ENCODE measurements at regions not wholly inside any gene's neighbourhood (a gene's known extent, or its start where the extent isn't known, plus 50 kb on each side); places are given as distances from the start of the nearest gene placed in this dataset.

- BruUV-seq (replicated peaks): no TSS peak
Measured at GRCh38 chr2:161481619-161482018, 65.5 kb downstream of the TBR1 start.

GRCh38 chr2:161484061-161484460, 68.0 kb downstream of the TBR1 start:
- Histone ChIP-seq H3K9ac (replicated peaks; ENCODE audit: extremely low read depth, insufficient read depth, low read length) (no peak overlapping the region), H3K79me2 (ENCODE audit: control insufficient read depth, insufficient read depth, low read length) (no peaks in the 10 kb centered on the region), H4K20me1 (replicated peaks; ENCODE audit: control insufficient read depth, extremely low read depth, insufficient read depth, low read length) (no peaks in the 10 kb centered on the region), H2AFZ (ENCODE audit: low read depth, low read length) (no peak overlapping the region), H3K9me3 (replicated peaks; ENCODE audit: control insufficient read depth, insufficient read depth, low read length) (no peaks in the 10 kb centered on the region), H3K36me3 (ENCODE audit: control insufficient read depth in 2 of 2, extremely low read depth in 1 of 2, insufficient read depth in 2 of 2, low read length in 2 of 2) (no peaks in the 10 kb centered on the region), H3K4me1 (ENCODE audit: control insufficient read depth, extremely low read depth, insufficient read depth, low read length) (no peaks in the 10 kb centered on the region), H3K27ac (ENCODE audit: insufficient read depth, low read depth, low read length) (no peak overlapping the region), H3K27me3 (ENCODE audit: control insufficient read depth in 2 of 2, insufficient read depth in 2 of 2, low read length in 2 of 2) (no peaks in the 10 kb centered on the region), H3K4me2 (ENCODE audit: insufficient read depth, low read length) (no peak overlapping the region), H3K4me3 (replicated peaks in 1 of 3; ENCODE audit: insufficient read depth in 1 of 3, low read depth in 1 of 3, low read length in 3 of 3) (no peak overlapping the region), H3K9me1 (replicated peaks; ENCODE audit: control insufficient read depth, extremely low read depth, insufficient read depth, low read length) (no peaks in the 10 kb centered on the region)
- BruUV-seq (replicated peaks): no TSS peak
- intact Hi-C loops (cut with micrococcal nuclease) (no loop called here), dilution Hi-C loops (cut with MboI; ENCODE audit: extremely low pct_ligation_motif_present, low sequenced_read_pairs) (no loop called here)
- POLR2A ChIA-PET: no interaction called here
- no peak for TF ChIP-seq EZH2 (IDR thresholded peaks at IDR 0.05; ENCODE audit: borderline replicate concordance, low read depth, low read length, severe bottlenecking)
- TF ChIP-seq MYC (IDR thresholded peaks at IDR 0.05; ENCODE audit: low read depth, low read length): no peak
- no peak for TF ChIP-seq GATA2 (IDR thresholded peaks at IDR 0.05; ENCODE audit: insufficient read depth, insufficient read length, low read depth, low read length)
- no peak for TF ChIP-seq POLR2A (IDR thresholded peaks at IDR 0.05; ENCODE audit: low read depth, low read length)
- no peak for TF ChIP-seq POLR2AphosphoS5 (IDR thresholded peaks at IDR 0.05; ENCODE audit: insufficient read depth, low read depth, low read length)
- no peak for TF ChIP-seq MAX (IDR thresholded peaks at IDR 0.05; ENCODE audit: insufficient read depth, insufficient read length)
- no peak for TF ChIP-seq FOS (IDR thresholded peaks at IDR 0.05; ENCODE audit: borderline replicate concordance, insufficient read depth, low read length)
- no peak for TF ChIP-seq CTCF (IDR thresholded peaks at IDR 0.05; ENCODE audit: extremely low read depth in 1 of 2, insufficient read depth in 1 of 2, low read depth in 1 of 2, low read length in 2 of 2)
- TF ChIP-seq JUN (IDR thresholded peaks at IDR 0.05; ENCODE audit: borderline replicate concordance, insufficient read depth, insufficient read length, low read depth): no peak
- DNase-seq (ENCODE audit: low read depth, low spot score) (no peak), FAIRE-seq (no peak)
- CTCF ChIA-PET: no interaction called here

More at GRCh38 chr2:161481619-161482018, 65.5 kb downstream of the TBR1 start:
- H3K79me2 ChIP-seq (ENCODE audit: control insufficient read depth, insufficient read depth, low read length): no peaks in the 10 kb centered on the region
- H3K9ac ChIP-seq (replicated peaks; ENCODE audit: extremely low read depth, insufficient read depth, low read length): no peak overlapping the region
- H3K9me1 ChIP-seq (replicated peaks; ENCODE audit: control insufficient read depth, extremely low read depth, insufficient read depth, low read length): no peaks in the 10 kb centered on the region
- H3K4me1 ChIP-seq (ENCODE audit: control insufficient read depth, extremely low read depth, insufficient read depth, low read length): no peaks in the 10 kb centered on the region
- dilution Hi-C loops (cut with MboI; ENCODE audit: extremely low pct_ligation_motif_present, low sequenced_read_pairs): no loop called here
- no peak overlapping the region for H3K27ac ChIP-seq (ENCODE audit: insufficient read depth, low read depth, low read length)
- no peaks in the 10 kb centered on the region for H3K36me3 ChIP-seq (ENCODE audit: control insufficient read depth in 2 of 2, extremely low read depth in 1 of 2, insufficient read depth in 2 of 2, low read length in 2 of 2)
- TF ChIP-seq MAX (IDR thresholded peaks at IDR 0.05; ENCODE audit: insufficient read depth, insufficient read length) (no peak), POLR2A (IDR thresholded peaks at IDR 0.05; ENCODE audit: low read depth, low read length) (no peak), MYC (IDR thresholded peaks at IDR 0.05; ENCODE audit: low read depth, low read length) (no peak), GATA2 (IDR thresholded peaks at IDR 0.05; ENCODE audit: insufficient read depth, insufficient read length, low read depth, low read length) (no peak), FOS (IDR thresholded peaks at IDR 0.05; ENCODE audit: borderline replicate concordance, insufficient read depth, low read length) (no peak)
- H3K4me2 ChIP-seq (ENCODE audit: insufficient read depth, low read length): no peak overlapping the region
- H3K9me3 ChIP-seq (replicated peaks; ENCODE audit: control insufficient read depth, insufficient read depth, low read length): no peaks in the 10 kb centered on the region
- DNase-seq (ENCODE audit: low read depth, low spot score) (no peak), FAIRE-seq (no peak)
- CTCF ChIA-PET: no interaction called here
- H3K27me3 ChIP-seq (ENCODE audit: control insufficient read depth in 2 of 2, insufficient read depth in 2 of 2, low read length in 2 of 2): no peaks in the 10 kb centered on the region
- H2AFZ ChIP-seq (ENCODE audit: low read depth, low read length): no peak overlapping the region
- POLR2A ChIA-PET: no interaction called here
- H3K4me3 ChIP-seq (replicated peaks in 1 of 3; ENCODE audit: insufficient read depth in 1 of 3, low read depth in 1 of 3, low read length in 3 of 3): no peak overlapping the region
- H4K20me1 ChIP-seq (replicated peaks; ENCODE audit: control insufficient read depth, extremely low read depth, insufficient read depth, low read length): no peaks in the 10 kb centered on the region
- intact Hi-C loops (cut with micrococcal nuclease): no loop called here
